ENCODE measurements at regions not wholly inside any gene's neighbourhood (a gene's known extent, or its start where the extent isn't known, plus 50 kb on each side); places are given as distances from the start of the nearest gene placed in this dataset.

GRCh38 chr5:69042915-69043654, 50.7 kb upstream of the SLC30A5 start:
- H3K4me3 ChIP-seq (ENCODE audit: low read length): peak overlapping the region; percentile 71

GRCh38 chr5:69043655-69043996, 50.2 kb upstream of the SLC30A5 start:
- Histone ChIP-seq H3K27ac (ENCODE audit: low read depth, low read length) (no peak overlapping the region), H3K4me3 (ENCODE audit: low read length) (no peak overlapping the region), H3K9me3 (ENCODE audit: control insufficient read depth, insufficient read depth, low read length) (no peaks in the 10 kb centered on the region), H4K20me1 (ENCODE audit: control insufficient read depth, insufficient read depth, low read depth, low read length) (no peaks in the 10 kb centered on the region), H3K4me1 (ENCODE audit: control insufficient read depth, low read length) (peaks cover 9% of the 10 kb centered on the region), H3F3A (ENCODE audit: control insufficient read depth, insufficient read depth) (no peaks in the 10 kb centered on the region), H3K4me2 (ENCODE audit: low read length) (peak overlapping the region; percentile 78), H3K79me2 (ENCODE audit: control insufficient read depth, low read length) (no peaks in the 10 kb centered on the region), H3K36me3 (ENCODE audit: control insufficient read depth, low read length) (no peaks in the 10 kb centered on the region), H3K27me3 (ENCODE audit: control insufficient read depth, low read length) (no peaks in the 10 kb centered on the region), H3K9me2 (replicated peaks; ENCODE audit: control insufficient read depth, low read length) (no peaks in the 10 kb centered on the region)
- TF ChIP-seq EZH2phosphoT487 (IDR thresholded peaks at IDR 0.05; ENCODE audit: borderline replicate concordance, low read length) (no peak), CTCF (IDR thresholded peaks at IDR 0.05; ENCODE audit: low read depth, low read length, poor library complexity, severe bottlenecking) (no peak)

More at GRCh38 chr5:69042915-69043654, 50.7 kb upstream of the SLC30A5 start:
- peak overlapping the region; percentile 78 for H3K4me2 ChIP-seq (ENCODE audit: low read length)
- no peak overlapping the region for H3K27ac ChIP-seq (ENCODE audit: low read depth, low read length)
- TF ChIP-seq EZH2phosphoT487 (IDR thresholded peaks at IDR 0.05; ENCODE audit: borderline replicate concordance, low read length) (no peak), CTCF (IDR thresholded peaks at IDR 0.05; ENCODE audit: low read depth, low read length, poor library complexity, severe bottlenecking) (peak; percentile 94)
- H3K9me2 ChIP-seq (replicated peaks; ENCODE audit: control insufficient read depth, low read length): no peaks in the 10 kb centered on the region
- H3K36me3 ChIP-seq (ENCODE audit: control insufficient read depth, low read length): no peaks in the 10 kb centered on the region
- no peaks in the 10 kb centered on the region for H3K9me3 ChIP-seq (ENCODE audit: control insufficient read depth, insufficient read depth, low read length)
- no peaks in the 10 kb centered on the region for H3F3A ChIP-seq (ENCODE audit: control insufficient read depth, insufficient read depth)
- no peaks in the 10 kb centered on the region for H4K20me1 ChIP-seq (ENCODE audit: control insufficient read depth, insufficient read depth, low read depth, low read length)
- H3K79me2 ChIP-seq (ENCODE audit: control insufficient read depth, low read length): no peaks in the 10 kb centered on the region
- no peaks in the 10 kb centered on the region for H3K27me3 ChIP-seq (ENCODE audit: control insufficient read depth, low read length)
- peaks cover 9% of the 10 kb centered on the region for H3K4me1 ChIP-seq (ENCODE audit: control insufficient read depth, low read length)

All from DOHH2 (cell line).